HL-60 (cell line): ENCODE measurements at regions not wholly inside any gene's neighbourhood (a gene's known extent, or its start where the extent isn't known, plus 50 kb on each side); places are given as distances from the start of the nearest gene placed in this dataset.

Source experiments
- GABPA ChIP-seq: IDR thresholded peaks from 2 replicates; pipeline ENCODE4 v1.6.1; 2012; ENCODE audit warnings: low read depth
- POLR2AphosphoS5 ChIP-seq: IDR thresholded peaks from 2 replicates; pipeline ENCODE4 v1.6.1; 2012; ENCODE audit warnings: low read depth
- TF ChIP-seq, protein P1 (sequence below): IDR thresholded peaks from one replicate; pipeline ENCODE4 v1.5.1; 2011; ENCODE audit warnings: low read length, control low read depth, inconsistent platforms; ENCODE audit not compliant: insufficient read depth
- TF ChIP-seq, protein P2 (sequence below): IDR thresholded peaks from 2 replicates; pipeline ENCODE4 v1.6.1; 2012; ENCODE audit warnings: low read depth; ENCODE audit not compliant: insufficient replicate concordance

DNA sequence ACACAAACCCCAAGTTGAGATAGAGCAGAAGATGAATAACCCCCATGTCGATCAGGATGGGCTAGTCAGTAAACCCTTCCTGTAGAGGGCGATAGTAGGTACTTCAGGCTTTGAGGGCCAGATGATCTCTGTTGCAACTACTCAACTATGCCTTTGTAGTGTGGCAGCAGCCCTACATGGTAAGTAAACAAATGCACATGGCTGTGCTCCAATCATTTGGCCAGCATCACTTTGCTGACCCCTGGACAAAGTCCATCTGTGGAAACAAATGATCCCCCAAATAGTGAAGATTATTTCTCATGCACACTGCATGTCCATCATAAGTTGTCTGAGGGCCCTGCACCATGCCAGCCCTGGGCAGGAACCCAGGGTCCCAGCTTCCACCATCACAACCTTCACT lies 402.2 kb upstream of the PROK2 start:
- TF ChIP-seq POLR2AphosphoS5, result no peak
- TF ChIP-seq, protein P1, sequence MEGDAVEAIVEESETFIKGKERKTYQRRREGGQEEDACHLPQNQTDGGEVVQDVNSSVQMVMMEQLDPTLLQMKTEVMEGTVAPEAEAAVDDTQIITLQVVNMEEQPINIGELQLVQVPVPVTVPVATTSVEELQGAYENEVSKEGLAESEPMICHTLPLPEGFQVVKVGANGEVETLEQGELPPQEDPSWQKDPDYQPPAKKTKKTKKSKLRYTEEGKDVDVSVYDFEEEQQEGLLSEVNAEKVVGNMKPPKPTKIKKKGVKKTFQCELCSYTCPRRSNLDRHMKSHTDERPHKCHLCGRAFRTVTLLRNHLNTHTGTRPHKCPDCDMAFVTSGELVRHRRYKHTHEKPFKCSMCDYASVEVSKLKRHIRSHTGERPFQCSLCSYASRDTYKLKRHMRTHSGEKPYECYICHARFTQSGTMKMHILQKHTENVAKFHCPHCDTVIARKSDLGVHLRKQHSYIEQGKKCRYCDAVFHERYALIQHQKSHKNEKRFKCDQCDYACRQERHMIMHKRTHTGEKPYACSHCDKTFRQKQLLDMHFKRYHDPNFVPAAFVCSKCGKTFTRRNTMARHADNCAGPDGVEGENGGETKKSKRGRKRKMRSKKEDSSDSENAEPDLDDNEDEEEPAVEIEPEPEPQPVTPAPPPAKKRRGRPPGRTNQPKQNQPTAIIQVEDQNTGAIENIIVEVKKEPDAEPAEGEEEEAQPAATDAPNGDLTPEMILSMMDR, result no peak
- no peak for TF ChIP-seq GABPA
- TF ChIP-seq, protein P2, sequence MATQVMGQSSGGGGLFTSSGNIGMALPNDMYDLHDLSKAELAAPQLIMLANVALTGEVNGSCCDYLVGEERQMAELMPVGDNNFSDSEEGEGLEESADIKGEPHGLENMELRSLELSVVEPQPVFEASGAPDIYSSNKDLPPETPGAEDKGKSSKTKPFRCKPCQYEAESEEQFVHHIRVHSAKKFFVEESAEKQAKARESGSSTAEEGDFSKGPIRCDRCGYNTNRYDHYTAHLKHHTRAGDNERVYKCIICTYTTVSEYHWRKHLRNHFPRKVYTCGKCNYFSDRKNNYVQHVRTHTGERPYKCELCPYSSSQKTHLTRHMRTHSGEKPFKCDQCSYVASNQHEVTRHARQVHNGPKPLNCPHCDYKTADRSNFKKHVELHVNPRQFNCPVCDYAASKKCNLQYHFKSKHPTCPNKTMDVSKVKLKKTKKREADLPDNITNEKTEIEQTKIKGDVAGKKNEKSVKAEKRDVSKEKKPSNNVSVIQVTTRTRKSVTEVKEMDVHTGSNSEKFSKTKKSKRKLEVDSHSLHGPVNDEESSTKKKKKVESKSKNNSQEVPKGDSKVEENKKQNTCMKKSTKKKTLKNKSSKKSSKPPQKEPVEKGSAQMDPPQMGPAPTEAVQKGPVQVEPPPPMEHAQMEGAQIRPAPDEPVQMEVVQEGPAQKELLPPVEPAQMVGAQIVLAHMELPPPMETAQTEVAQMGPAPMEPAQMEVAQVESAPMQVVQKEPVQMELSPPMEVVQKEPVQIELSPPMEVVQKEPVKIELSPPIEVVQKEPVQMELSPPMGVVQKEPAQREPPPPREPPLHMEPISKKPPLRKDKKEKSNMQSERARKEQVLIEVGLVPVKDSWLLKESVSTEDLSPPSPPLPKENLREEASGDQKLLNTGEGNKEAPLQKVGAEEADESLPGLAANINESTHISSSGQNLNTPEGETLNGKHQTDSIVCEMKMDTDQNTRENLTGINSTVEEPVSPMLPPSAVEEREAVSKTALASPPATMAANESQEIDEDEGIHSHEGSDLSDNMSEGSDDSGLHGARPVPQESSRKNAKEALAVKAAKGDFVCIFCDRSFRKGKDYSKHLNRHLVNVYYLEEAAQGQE, result no peak
